Middle frontal gyrus (tissue), 1 donor: ENCODE measurements at regions not wholly inside any gene's neighbourhood (a gene's known extent, or its start where the extent isn't known, plus 50 kb on each side); places are given as distances from the start of the nearest gene placed in this dataset.
"Not testable (repeated sequence)": the region's sequence is repeated elsewhere in the genome, so short reads cannot be mapped to it uniquely, and the experiment has no call there.

ENCODE experiments used
- DNase-seq: peaks from one replicate; pipeline ENCODE4 v3.0.0-alpha.2; 2015; ENCODE audit warnings: low spot score; ENCODE audit errors: extremely low spot score

- no peak for DNase-seq
These were observed 52.0 kb upstream of the BMP2 start for GRCh38 chr20:6715401-6715941.

- no peak for DNase-seq
These were observed 53.2 kb upstream of the BMP2 start for GRCh38 chr20:6714279-6714711.

GRCh38 chr20:6711951-6712649, 55.4 kb upstream of the BMP2 start:
- no peak for DNase-seq

GRCh38 chr20:6709910-6710595, 57.4 kb upstream of the BMP2 start:
- no peak for DNase-seq

GRCh38 chr20:6708010-6708409, 59.5 kb upstream of the BMP2 start:
- no peak for DNase-seq

DNA sequence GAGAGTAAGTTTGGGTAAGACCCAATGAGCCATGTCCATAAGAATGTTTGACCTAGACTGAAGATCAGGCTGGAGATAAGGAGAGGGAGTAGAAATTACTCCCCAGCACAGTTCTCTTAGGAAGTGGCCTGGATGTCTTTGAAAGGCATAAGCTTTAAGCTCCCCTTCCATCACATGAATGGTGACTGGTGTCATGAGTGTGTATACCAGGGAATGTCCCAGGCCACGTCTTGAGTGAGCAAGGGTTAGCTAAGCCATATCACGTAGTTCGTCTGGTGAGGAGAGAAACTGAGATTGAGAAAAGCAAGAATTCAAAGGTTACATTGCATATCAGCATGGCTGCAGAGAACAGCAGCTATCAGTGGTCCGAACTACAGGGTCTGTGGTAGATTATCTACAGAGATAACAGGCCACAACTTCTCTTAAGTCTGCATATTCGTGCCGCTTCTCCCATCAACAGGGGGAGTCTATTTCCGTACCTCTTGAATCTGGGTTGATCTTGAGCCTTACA, 60.1 kb upstream of the BMP2 start:
- DNase-seq: no peak

- no peak for DNase-seq
These were observed 61.4 kb upstream of the BMP2 start for GRCh38 chr20:6705926-6706548.

- DNase-seq: no peak
These were observed 62.2 kb upstream of the BMP2 start for GRCh38 chr20:6705106-6705766.

GRCh38 chr20:6704132-6704861, 63.2 kb upstream of the BMP2 start:
- no peak for DNase-seq

GRCh38 chr20:6703656-6704055, 63.8 kb upstream of the BMP2 start:
- no peak for DNase-seq

GRCh38 chr20:6703047-6703446, 64.4 kb upstream of the BMP2 start:
- DNase-seq: no peak

DNA sequence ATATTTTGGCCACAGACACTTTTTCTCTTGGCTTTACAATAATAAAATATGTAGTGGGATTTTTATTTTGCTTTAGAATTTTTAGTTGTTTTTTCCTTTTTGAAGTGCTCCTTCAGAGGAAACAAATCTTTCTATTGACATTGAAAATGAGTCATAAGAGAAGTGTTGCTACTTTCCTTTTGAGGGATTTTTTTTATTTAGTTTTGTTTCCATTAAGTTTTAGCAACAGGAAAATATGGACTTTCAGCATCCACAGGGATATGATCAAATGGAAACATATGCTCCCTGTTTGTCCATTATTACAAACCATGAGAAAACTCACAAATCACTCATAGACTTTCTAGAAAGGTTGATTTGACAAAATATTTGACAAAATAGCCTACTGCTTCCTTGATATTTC, 65.3 kb upstream of the BMP2 start:
- no peak for DNase-seq

DNA sequence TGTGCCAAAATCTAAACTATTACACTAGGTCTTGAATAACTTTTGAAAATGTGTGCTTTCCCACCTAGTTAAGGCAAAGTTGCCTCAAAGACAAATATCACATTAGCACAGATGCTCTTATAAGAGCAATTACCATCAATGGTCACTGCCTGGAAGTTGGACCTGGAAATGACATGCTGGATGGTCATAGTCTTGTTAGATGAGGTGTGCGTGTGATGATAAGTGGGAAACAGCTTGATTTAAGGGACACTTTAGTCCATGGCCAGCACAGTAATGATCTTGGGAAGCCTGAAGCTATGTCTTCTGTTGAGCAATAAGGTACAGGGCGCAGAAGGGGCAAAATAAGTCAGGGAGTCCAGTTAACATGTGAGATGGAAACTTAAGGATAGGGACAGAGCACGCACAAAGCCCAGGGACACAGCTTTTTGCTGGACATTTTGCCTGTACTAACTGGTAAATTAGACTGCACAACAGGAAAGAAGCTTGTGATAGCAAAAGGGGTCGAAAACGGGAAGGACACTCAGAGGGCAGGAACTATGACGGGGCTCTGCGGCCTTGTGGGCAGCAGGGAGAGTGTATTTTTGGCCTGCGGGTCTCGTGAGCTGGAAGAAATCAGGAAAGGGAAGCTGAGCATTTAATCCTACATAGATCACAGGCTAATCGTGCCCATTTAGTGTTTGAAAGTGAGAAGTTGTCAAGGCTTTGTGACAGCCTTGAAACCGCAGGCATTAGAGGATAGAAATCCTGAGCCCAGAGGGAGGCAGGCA, 66.7 kb upstream of the BMP2 start:
- DNase-seq: no peak

DNA sequence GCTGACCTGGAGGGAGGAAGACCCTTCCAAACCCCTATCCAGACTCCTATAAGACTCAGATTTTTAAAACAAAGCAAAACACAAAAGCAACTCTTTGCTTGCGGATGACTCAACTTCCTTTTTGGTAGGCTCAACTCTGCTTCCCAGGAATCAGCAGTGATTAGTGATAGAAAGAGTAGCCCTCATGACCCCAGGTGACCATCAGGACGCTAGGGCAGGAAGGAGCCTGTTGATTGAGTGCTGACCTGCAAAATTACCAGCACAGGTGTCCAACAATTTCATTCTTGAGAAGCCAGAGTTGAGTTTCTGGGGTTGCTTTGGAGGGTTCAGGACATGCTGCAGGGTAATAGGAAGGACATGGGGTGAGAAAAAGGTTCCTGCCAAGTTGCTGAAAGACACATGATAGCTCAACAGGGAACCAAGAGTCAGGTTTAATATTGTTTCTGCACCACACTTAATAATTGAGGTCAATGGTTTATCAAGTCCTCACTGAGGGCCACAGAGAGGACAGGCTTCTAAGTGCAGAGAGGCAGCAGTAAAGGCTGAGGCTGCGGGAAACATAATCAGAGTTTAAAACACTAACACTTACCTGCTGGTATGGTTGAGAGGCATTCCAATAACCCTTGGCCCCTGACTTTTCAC, 67.4 kb upstream of the BMP2 start:
- no peak for DNase-seq

- no peak for DNase-seq
These were observed 68.8 kb upstream of the BMP2 start for GRCh38 chr20:6698723-6699122.

GRCh38 chr20:6698056-6698455, 69.4 kb upstream of the BMP2 start:
- DNase-seq: no peak

- no peak for DNase-seq
These were observed 70.1 kb upstream of the BMP2 start for GRCh38 chr20:6697228-6697972.

DNA sequence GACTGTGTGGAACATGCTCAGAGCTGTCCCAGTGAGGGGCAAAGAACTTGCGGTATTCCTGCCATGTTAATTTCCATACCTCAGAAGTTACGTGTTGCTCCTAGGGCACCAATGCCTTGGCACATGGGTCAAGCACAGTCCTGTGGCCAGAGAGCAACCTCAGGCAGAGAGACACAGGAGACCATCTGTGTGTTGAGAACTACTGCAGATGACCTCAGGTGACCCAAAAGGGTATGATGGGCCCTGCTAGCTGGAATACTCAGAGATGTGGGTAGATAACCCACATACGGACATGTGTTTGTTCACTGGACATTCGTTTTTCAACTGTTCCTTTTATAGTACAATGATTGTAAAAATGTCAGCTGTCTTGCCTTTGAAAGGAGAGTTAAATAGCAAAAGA, 71.5 kb upstream of the BMP2 start:
- DNase-seq: no peak

DNA sequence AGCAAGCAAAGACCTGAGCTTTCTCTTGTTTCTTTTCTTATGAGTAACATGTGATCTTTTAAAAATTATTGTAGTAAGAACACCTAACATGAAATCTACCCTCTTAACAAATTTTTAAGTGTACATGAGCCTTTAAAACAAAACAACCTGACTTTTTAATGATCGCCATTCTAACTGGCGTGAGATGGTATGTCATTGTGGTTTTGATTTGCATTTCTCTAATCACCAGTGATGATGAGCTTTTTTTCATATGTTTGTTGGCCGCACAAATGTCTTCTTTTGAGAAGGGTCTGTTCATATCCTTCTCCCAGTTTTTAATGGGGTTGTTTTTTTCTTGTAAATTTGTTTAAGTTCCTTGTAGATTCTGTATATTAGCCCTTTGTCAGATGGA, 73.7 kb upstream of the BMP2 start:
- not testable (repeated sequence) for DNase-seq
